ENCODE measurements at regions not wholly inside any gene's neighbourhood (a gene's known extent, or its start where the extent isn't known, plus 50 kb on each side); places are given as distances from the start of the nearest gene placed in this dataset.

DNA sequence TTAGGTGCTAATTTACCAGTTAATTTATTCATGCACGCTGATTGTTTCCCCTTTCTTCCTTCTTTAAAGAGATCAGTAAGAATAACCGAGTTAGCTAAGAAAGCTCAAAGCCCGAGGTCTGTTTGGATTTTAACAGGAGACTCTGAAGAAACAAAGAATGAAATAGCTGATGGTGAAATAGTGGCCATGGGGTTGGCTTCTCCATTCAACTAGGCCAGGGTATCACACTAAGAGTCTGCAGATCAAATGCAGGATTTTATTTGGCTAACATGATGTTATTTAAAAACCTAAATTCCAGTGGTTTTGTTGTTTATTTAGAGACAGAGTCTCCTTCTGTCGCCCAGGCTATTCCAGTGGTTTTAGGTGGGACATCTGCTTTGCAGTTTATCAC lies 65.2 kb upstream of the SYPL1 start:
- H3K4me3 ChIP-seq = no peak overlapping the region
- no peak overlapping the region for H3K4me2 ChIP-seq
- TF ChIP-seq EZH2phosphoT487 (IDR thresholded peaks at IDR 0.05; ENCODE audit: low read depth, severe bottlenecking, unreplicated experiment) (no peak), CTCF (IDR thresholded peaks at IDR 0.05; ENCODE audit: poor library complexity) (no peak), EZH2 (IDR thresholded peaks at IDR 0.05; ENCODE audit: borderline replicate concordance) (no peak)
- H3K36me3 ChIP-seq (replicated peaks; ENCODE audit: insufficient read depth, low read depth) = no peaks in the 10 kb centered on the region
- DNase-seq (ENCODE audit: low spot score) = no peak
- H2AFZ ChIP-seq = no peak overlapping the region
- no peaks in the 10 kb centered on the region for H3K9me3 ChIP-seq (ENCODE audit: low read depth)
- H3K9me2 ChIP-seq (replicated peaks; ENCODE audit: insufficient read depth) = no peaks in the 10 kb centered on the region
- H4K20me1 ChIP-seq (ENCODE audit: insufficient read depth, poor library complexity, severe bottlenecking) = no peaks in the 10 kb centered on the region
- 79% methylated on average over 4 of the region's 4 CpGs for WGBS (ENCODE audit: low lambda C conversion rate, missing lambda C conversion rate)
- H3K4me1 ChIP-seq (ENCODE audit: insufficient read depth) = no peaks in the 10 kb centered on the region
- H3K27ac ChIP-seq = no peak overlapping the region
- no peaks in the 10 kb centered on the region for H3K79me2 ChIP-seq
- H3K27me3 ChIP-seq = peaks cover 4% of the 10 kb centered on the region

GRCh38 chr7:106176414-106177299 lies 64.5 kb upstream of the SYPL1 start:
- Histone ChIP-seq H3K4me2 (no peak overlapping the region), H3K36me3 (replicated peaks; ENCODE audit: insufficient read depth, low read depth) (no peaks in the 10 kb centered on the region), H2AFZ (peak overlapping the region; percentile 11), H3K27me3 (peaks cover 4% of the 10 kb centered on the region), H4K20me1 (ENCODE audit: insufficient read depth, poor library complexity, severe bottlenecking) (no peaks in the 10 kb centered on the region), H3K4me1 (ENCODE audit: insufficient read depth) (no peaks in the 10 kb centered on the region), H3K9me3 (ENCODE audit: low read depth) (no peaks in the 10 kb centered on the region), H3K9me2 (replicated peaks; ENCODE audit: insufficient read depth) (no peaks in the 10 kb centered on the region), H3K79me2 (no peaks in the 10 kb centered on the region), H3K27ac (no peak overlapping the region), H3K4me3 (no peak overlapping the region)
- WGBS (ENCODE audit: low lambda C conversion rate, missing lambda C conversion rate) = 15% methylated on average over 11 of the region's 11 CpGs
- TF ChIP-seq EZH2phosphoT487 (IDR thresholded peaks at IDR 0.05; ENCODE audit: low read depth, severe bottlenecking, unreplicated experiment) = no peak
- TF ChIP-seq EZH2 (IDR thresholded peaks at IDR 0.05; ENCODE audit: borderline replicate concordance) = no peak
- peak; percentile 94 for TF ChIP-seq CTCF (IDR thresholded peaks at IDR 0.05; ENCODE audit: poor library complexity)
- DNase-seq (ENCODE audit: low spot score) = peak; percentile 89

DNA sequence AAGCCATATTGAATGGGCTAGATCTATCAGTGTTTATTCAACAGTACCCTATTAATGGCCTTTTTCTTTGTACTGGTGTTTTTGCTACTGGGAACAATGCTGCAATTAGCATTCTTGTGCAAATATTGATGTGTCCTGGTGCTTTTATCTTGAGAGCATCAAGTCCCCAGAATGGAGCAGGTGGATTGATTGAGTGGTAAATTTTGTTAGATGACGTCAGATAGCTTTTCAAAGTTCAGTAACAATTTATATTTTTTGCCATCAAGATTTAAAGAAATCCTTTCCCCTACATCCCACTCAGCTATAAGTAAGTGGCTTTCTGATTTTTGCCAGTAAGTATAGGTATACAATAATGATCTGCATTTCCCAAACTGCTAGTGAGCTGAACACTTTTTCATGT lies 63.4 kb upstream of the SYPL1 start:
- H3K27me3 ChIP-seq = peaks cover 4% of the 10 kb centered on the region
- H2AFZ ChIP-seq = no peak overlapping the region
- WGBS (ENCODE audit: low lambda C conversion rate, missing lambda C conversion rate) = 42% methylated on average over 1 of the region's 1 CpG
- no peaks in the 10 kb centered on the region for H3K4me1 ChIP-seq (ENCODE audit: insufficient read depth)
- DNase-seq (ENCODE audit: low spot score) = no peak
- H3K79me2 ChIP-seq = no peaks in the 10 kb centered on the region
- H4K20me1 ChIP-seq (ENCODE audit: insufficient read depth, poor library complexity, severe bottlenecking) = no peaks in the 10 kb centered on the region
- H3K4me3 ChIP-seq = no peak overlapping the region
- H3K27ac ChIP-seq = no peak overlapping the region
- TF ChIP-seq CTCF (IDR thresholded peaks at IDR 0.05; ENCODE audit: poor library complexity) = no peak
- no peaks in the 10 kb centered on the region for H3K9me3 ChIP-seq (ENCODE audit: low read depth)
- H3K9me2 ChIP-seq (replicated peaks; ENCODE audit: insufficient read depth) = no peaks in the 10 kb centered on the region
- no peaks in the 10 kb centered on the region for H3K36me3 ChIP-seq (replicated peaks; ENCODE audit: insufficient read depth, low read depth)
- no peak overlapping the region for H3K4me2 ChIP-seq
